Ascending aorta (tissue), 2 donors: ENCODE measurements at regions not wholly inside any gene's neighbourhood (a gene's known extent, or its start where the extent isn't known, plus 50 kb on each side); places are given as distances from the start of the nearest gene placed in this dataset.

Source experiments
- DNase-seq, 2 donors: peaks; one replicate each; pipeline ENCODE4 v3.0.0-alpha.2; 2019; ENCODE audit warnings: low spot score in 2 of 2
- H3K27ac ChIP-seq, 2 donors: fragments of 200-600 bp; sonication (generic); one replicate each; pipeline ENCODE4 v1.5.1; 2016 to 2017; ENCODE audit warnings: mild to moderate bottlenecking in 1 of 2
- H3K27me3 ChIP-seq: fragments of 200-600 bp; sonication (generic); one replicate; pipeline ENCODE4 v1.5.1; 2017
- H3K36me3 ChIP-seq, 2 donors: fragments of 200-600 bp; sonication (generic); one replicate each; pipeline ENCODE4 v1.5.1; 2016
- H3K4me1 ChIP-seq, 2 donors: fragments of 200-600 bp; sonication (generic); one replicate each; pipeline ENCODE4 v1.5.1; 2016 to 2017; ENCODE audit warnings: mild to moderate bottlenecking in 1 of 2
- H3K4me3 ChIP-seq, 2 donors: fragments of 200-600 bp; sonication (generic); one replicate each; pipeline ENCODE4 v1.5.1; 2016 to 2017; ENCODE audit warnings: mild to moderate bottlenecking in 1 of 2
- H3K9me3 ChIP-seq, 2 donors: fragments of 200-600 bp; sonication (generic); one replicate each; pipeline ENCODE4 v1.5.1; 2016
- CTCF ChIP-seq, 3 experiments: fragments of 200-600 bp in 2 of 3; fragments of 450-650 bp in 1 of 3; sonication (generic) in 2 of 3; IDR thresholded peaks; one replicate each; pipeline ENCODE4 v1.5.1; 2016 to 2019; ENCODE audit warnings: antibody characterized with exemption in 3 of 3, mild to moderate bottlenecking in 1 of 3, moderate library complexity in 1 of 3
- intact Hi-C: fragments of 100-400 bp; cut with DNase I; formaldehyde crosslinking; loops from one replicate; pipeline ENCODE4 v1.15.1; 2023

DNA sequence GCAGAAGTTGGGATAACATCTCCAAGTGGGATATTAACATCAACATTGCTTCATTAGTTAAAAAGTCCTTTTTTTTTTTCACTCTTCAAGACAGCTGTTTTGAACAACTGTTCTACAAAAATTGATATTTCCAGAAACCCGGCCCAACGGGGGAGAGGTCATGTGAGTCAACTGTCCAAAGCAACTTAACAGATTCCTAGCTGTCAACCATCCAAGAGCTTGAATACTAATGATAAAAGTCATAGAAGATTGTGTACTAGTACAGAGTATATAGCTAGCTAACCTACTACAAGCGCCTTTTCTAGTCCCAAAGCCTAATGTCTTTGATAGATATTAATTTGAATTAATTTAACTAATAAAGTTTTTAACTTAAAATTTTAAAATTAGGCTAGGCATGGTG, 172.0 kb downstream of the CYB561 start:
- peaks cover 0 to 13% of the 10 kb centered on the region in 2 donors for H3K4me1 ChIP-seq
- H3K4me3 ChIP-seq = no peak overlapping the region
- no peaks in the 10 kb centered on the region for H3K27me3 ChIP-seq
- peaks cover 0 to 4% of the 10 kb centered on the region in 2 donors for H3K9me3 ChIP-seq
- H3K27ac ChIP-seq = no peak overlapping the region
- intact Hi-C loops = no loop called here
- no peak for DNase-seq
- TF ChIP-seq CTCF (IDR thresholded peaks at IDR 0.05) = no peak
- no peaks in the 10 kb centered on the region for H3K36me3 ChIP-seq

GRCh38 chr17:63275318-63275970, 170.7 kb downstream of the CYB561 start:
- no peak overlapping the region for H3K4me3 ChIP-seq
- intact Hi-C loops = loop anchor here (5.0 kb wide), 1 partner anchor 82 kb away; no protein-coding TSS in a partner anchor
- H3K36me3 ChIP-seq = no peaks in the 10 kb centered on the region
- H3K27ac ChIP-seq = no peak overlapping the region
- TF ChIP-seq CTCF (IDR thresholded peaks at IDR 0.05) = no peak
- no peak for DNase-seq
- H3K9me3 ChIP-seq = peaks cover 0 to 4% of the 10 kb centered on the region in 2 donors
- no peaks in the 10 kb centered on the region for H3K27me3 ChIP-seq
- peaks cover 0 to 17% of the 10 kb centered on the region in 2 donors for H3K4me1 ChIP-seq

GRCh38 chr17:63275971-63276745, 169.9 kb downstream of the CYB561 start:
- no peak overlapping the region for H3K4me3 ChIP-seq
- H3K27me3 ChIP-seq = no peaks in the 10 kb centered on the region
- peaks cover 0 to 17% of the 10 kb centered on the region in 2 donors for H3K4me1 ChIP-seq
- no peak for DNase-seq
- no peak for TF ChIP-seq CTCF (IDR thresholded peaks at IDR 0.05)
- no peaks in the 10 kb centered on the region for H3K36me3 ChIP-seq
- intact Hi-C loops = loop anchor here (5.0 kb wide), 1 partner anchor 81 kb away; no protein-coding TSS in a partner anchor
- no peak overlapping the region for H3K27ac ChIP-seq
- H3K9me3 ChIP-seq = peaks cover 0 to 4% of the 10 kb centered on the region in 2 donors

GRCh38 chr17:63276821-63277220, 169.3 kb downstream of the CYB561 start:
- intact Hi-C loops = loop anchor here (5.0 kb wide), 1 partner anchor 80 kb away; no protein-coding TSS in a partner anchor
- H3K4me1 ChIP-seq = peaks cover 0 to 17% of the 10 kb centered on the region in 2 donors
- no peaks in the 10 kb centered on the region for H3K27me3 ChIP-seq
- no peaks in the 10 kb centered on the region for H3K36me3 ChIP-seq
- H3K27ac ChIP-seq = no peak overlapping the region
- H3K9me3 ChIP-seq = peaks cover 0 to 4% of the 10 kb centered on the region in 2 donors
- no peak for TF ChIP-seq CTCF (IDR thresholded peaks at IDR 0.05)
- H3K4me3 ChIP-seq = no peak overlapping the region
- no peak for DNase-seq

DNA sequence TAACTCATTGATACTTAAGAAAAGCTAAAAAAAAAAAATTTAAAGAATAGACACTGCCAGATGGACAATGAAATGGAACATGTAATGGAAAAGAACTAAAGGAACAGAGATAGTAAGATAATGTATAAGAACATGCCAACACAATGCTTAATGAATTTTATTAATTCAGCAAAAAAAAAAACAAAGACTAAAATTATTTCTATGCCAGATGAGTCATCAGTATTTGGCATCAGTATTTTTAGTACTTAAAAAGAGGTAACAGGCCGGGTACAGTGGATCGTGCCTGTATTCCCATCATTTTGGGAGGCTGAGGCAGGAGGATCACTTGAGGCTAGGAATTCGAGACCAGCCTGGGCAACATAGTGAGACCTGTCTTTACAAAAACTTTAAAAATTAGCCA, 168.5 kb downstream of the CYB561 start:
- no peak overlapping the region for H3K27ac ChIP-seq
- DNase-seq = no peak
- H3K9me3 ChIP-seq = no peaks in the 10 kb centered on the region
- H3K27me3 ChIP-seq = no peaks in the 10 kb centered on the region
- peaks cover 0 to 17% of the 10 kb centered on the region in 2 donors for H3K4me1 ChIP-seq
- intact Hi-C loops = loop anchor here (5.0 kb wide), 1 partner anchor 80 kb away; no protein-coding TSS in a partner anchor
- H3K4me3 ChIP-seq = no peak overlapping the region
- no peak for TF ChIP-seq CTCF (IDR thresholded peaks at IDR 0.05)
- no peaks in the 10 kb centered on the region for H3K36me3 ChIP-seq
